PFSK-1 (cell line): ENCODE measurements at regions not wholly inside any gene's neighbourhood (a gene's known extent, or its start where the extent isn't known, plus 50 kb on each side); places are given as distances from the start of the nearest gene placed in this dataset.

ENCODE experiments used
- FOXP2 ChIP-seq: optimal IDR thresholded peaks from 2 replicates; pipeline ENCODE3; 2011; ENCODE audit warnings: borderline replicate concordance, control low read depth, inconsistent platforms; ENCODE audit not compliant: insufficient read depth; ENCODE audit errors: extremely low read length, extremely low read depth
- POLR2AphosphoS5 ChIP-seq: IDR thresholded peaks from 2 replicates; pipeline ENCODE4 v1.6.1; 2012; ENCODE audit warnings: low read depth, mild to moderate bottlenecking, control low read depth, low read length, moderate library complexity
- SIN3A ChIP-seq: IDR thresholded peaks from 2 replicates; pipeline ENCODE4 v1.6.1; 2012; ENCODE audit warnings: mild to moderate bottlenecking, low read length, moderate library complexity, borderline replicate concordance; ENCODE audit not compliant: insufficient read depth
- TAF1 ChIP-seq: IDR thresholded peaks from 2 replicates; pipeline ENCODE4 v1.6.1; 2012; ENCODE audit warnings: low read length, control low read depth, borderline replicate concordance; ENCODE audit not compliant: insufficient read depth
- TF ChIP-seq, protein P1 (sequence below), 2 experiments: IDR thresholded peaks; 2 replicates each; pipeline versions ENCODE4 v1.6.1 to v1.8.0; 2011 to 2012; ENCODE audit warnings: low read depth in 2 of 2, low read length in 2 of 2, control low read depth in 1 of 2, inconsistent platforms in 1 of 2, mild to moderate bottlenecking in 1 of 2, moderate library complexity in 1 of 2; ENCODE audit not compliant: insufficient read depth in 1 of 2

DNA sequence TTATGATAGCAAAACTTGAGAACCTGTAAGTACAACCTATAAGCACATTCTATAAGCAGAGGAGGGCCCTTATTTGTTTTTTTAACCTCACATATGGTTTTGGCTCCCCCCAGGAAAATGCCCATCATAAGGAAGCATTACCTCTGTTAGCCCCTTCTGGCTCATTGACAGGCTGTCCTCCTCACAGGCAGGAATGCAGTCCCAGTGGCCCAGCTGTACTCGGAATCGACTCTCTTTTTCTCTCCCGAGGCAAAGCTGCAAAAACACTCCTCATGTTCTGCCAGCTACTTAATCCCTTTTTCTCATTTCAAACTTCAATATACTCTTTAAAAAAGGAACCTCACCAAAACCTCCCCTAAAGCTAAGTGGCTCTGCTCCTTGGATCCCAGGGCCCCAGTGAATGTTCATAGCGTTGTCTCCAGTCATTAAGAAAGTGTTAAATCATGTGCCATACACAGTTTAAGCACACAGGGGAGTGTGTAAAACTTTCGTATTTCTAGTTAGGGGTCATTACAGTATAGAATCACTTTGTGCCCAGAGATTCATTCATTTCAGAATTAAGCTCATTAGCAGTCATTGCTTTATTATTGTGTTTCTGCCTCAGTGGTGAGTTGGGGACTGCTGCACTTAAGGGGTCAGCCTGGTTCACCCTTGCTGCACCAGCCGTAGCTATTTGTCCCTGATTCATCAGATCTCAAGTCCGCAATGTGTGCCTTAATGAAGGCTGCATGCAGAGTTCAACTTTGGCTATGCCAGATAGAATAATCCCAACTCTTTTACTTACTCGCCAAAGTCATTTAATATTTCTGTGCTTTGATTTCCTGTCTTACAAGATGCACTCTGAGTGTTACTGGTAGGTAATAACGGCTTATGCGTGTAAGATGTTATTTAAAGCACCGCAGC, 57.6 kb downstream of the JRKL start:
- TF ChIP-seq, protein P1, sequence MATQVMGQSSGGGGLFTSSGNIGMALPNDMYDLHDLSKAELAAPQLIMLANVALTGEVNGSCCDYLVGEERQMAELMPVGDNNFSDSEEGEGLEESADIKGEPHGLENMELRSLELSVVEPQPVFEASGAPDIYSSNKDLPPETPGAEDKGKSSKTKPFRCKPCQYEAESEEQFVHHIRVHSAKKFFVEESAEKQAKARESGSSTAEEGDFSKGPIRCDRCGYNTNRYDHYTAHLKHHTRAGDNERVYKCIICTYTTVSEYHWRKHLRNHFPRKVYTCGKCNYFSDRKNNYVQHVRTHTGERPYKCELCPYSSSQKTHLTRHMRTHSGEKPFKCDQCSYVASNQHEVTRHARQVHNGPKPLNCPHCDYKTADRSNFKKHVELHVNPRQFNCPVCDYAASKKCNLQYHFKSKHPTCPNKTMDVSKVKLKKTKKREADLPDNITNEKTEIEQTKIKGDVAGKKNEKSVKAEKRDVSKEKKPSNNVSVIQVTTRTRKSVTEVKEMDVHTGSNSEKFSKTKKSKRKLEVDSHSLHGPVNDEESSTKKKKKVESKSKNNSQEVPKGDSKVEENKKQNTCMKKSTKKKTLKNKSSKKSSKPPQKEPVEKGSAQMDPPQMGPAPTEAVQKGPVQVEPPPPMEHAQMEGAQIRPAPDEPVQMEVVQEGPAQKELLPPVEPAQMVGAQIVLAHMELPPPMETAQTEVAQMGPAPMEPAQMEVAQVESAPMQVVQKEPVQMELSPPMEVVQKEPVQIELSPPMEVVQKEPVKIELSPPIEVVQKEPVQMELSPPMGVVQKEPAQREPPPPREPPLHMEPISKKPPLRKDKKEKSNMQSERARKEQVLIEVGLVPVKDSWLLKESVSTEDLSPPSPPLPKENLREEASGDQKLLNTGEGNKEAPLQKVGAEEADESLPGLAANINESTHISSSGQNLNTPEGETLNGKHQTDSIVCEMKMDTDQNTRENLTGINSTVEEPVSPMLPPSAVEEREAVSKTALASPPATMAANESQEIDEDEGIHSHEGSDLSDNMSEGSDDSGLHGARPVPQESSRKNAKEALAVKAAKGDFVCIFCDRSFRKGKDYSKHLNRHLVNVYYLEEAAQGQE (IDR thresholded peaks at IDR 0.05; ENCODE audit: insufficient read depth in 1 of 2, low read depth in 2 of 2, low read length in 2 of 2), result no peak
- TF ChIP-seq FOXP2, result no peak
- TF ChIP-seq POLR2AphosphoS5, result no peak
- no peak for TF ChIP-seq SIN3A
- no peak for TF ChIP-seq TAF1

DNA sequence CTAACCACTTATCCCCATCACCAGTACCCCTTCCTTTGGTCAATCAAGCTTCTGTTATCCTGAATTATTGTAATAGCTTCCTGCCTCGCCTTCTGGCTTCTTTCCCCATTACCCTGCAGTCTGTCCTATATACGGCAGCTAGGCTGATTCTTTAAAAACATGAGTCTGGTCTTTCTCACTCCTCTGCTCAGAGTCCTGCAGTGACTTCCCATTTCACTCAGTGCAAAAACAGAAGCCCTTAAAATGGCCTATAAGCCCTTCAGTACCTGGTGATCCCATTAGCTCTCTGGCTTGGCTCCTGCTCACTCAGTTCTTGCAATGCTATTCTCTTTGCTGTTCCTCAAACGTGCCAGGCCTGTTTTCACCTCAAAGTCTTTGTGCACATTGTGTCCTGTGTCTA, 58.4 kb downstream of the JRKL start:
- TF ChIP-seq, protein P1 (IDR thresholded peaks at IDR 0.05; ENCODE audit: insufficient read depth in 1 of 2, low read depth in 2 of 2, low read length in 2 of 2), result no peak
- TF ChIP-seq POLR2AphosphoS5 (no peak), TAF1 (no peak), SIN3A (no peak), FOXP2 (no peak)

DNA sequence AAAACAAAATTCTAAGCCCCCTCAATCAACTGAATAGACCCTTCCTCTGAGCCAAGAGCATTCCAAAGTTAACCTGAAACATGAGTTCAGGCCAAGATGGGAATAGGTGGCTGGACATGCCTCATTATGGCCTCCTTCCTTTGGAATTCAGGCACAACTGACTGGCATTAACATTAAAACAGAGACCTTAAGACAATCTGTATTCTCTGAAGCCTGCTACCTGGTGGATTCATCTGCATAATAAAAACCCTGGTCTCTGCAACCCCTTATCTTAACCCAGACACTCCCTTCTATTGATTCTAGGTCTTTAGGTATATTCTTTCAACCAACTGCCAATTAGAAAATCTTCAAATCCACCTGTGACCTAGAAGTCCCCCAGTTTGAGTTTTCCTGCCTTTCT, 66.3 kb downstream of the JRKL start:
- TF ChIP-seq, protein P1 (IDR thresholded peaks at IDR 0.05; ENCODE audit: insufficient read depth in 1 of 2, low read depth in 2 of 2, low read length in 2 of 2), result no peak

DNA sequence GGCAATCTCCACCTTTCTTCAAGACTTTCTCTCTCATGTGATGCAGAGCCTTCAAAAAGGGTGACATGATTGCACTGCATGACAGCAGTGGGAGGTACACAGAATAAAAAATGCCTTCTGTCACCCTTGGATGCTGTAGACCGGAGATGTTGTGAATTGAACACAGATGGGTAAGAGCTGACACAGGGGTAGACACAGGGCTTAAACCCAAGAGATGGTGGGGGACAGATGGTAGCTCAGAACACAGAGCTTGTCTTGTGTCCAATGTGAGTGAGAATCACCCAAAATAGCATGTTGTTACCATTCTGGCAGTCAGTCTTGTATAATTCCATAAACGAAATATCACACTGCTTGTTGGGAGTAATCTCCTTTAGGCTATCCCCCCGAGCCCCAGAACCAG, 69.9 kb downstream of the JRKL start:
- TF ChIP-seq, protein P1 (IDR thresholded peaks at IDR 0.05; ENCODE audit: insufficient read depth in 1 of 2, low read depth in 2 of 2, low read length in 2 of 2), result no peak
- TF ChIP-seq TAF1, result no peak
- no peak for TF ChIP-seq POLR2AphosphoS5
- no peak for TF ChIP-seq SIN3A
- TF ChIP-seq FOXP2, result no peak
